ENCODE measurements at regions not wholly inside any gene's neighbourhood (a gene's known extent, or its start where the extent isn't known, plus 50 kb on each side); places are given as distances from the start of the nearest gene placed in this dataset.
"Not testable (repeated sequence)": the region's sequence is repeated elsewhere in the genome, so short reads cannot be mapped to it uniquely, and the experiment has no call there.

DNA sequence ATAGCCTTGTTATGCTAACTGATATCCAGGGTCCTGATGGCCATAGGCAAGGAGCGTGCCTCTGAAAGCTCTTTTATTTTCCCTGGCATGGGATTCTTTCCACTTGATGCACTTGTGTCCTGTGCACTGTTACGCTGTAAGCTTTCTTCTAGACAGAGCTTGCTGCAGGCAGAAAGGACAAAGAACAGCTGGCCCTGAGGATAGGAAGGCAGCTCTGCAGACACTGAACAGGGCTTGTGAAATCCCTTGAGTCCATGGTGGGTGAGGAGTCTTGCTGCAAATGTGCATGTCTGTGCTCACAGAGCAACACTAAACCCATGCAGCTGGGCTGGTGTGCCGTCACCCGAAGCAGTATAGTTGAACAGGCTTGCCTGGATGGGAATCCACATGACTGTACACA, 126.6 kb downstream of the AKAP11 start:
- no peak for DNase-seq (ENCODE audit: low spot score)

- no peak for DNase-seq (ENCODE audit: low spot score)
These were observed 128.4 kb downstream of the AKAP11 start for GRCh38 chr13:42400188-42400833.

GRCh38 chr13:42401376-42401775, 129.4 kb downstream of the AKAP11 start:
- no peak for DNase-seq (ENCODE audit: low spot score)

DNA sequence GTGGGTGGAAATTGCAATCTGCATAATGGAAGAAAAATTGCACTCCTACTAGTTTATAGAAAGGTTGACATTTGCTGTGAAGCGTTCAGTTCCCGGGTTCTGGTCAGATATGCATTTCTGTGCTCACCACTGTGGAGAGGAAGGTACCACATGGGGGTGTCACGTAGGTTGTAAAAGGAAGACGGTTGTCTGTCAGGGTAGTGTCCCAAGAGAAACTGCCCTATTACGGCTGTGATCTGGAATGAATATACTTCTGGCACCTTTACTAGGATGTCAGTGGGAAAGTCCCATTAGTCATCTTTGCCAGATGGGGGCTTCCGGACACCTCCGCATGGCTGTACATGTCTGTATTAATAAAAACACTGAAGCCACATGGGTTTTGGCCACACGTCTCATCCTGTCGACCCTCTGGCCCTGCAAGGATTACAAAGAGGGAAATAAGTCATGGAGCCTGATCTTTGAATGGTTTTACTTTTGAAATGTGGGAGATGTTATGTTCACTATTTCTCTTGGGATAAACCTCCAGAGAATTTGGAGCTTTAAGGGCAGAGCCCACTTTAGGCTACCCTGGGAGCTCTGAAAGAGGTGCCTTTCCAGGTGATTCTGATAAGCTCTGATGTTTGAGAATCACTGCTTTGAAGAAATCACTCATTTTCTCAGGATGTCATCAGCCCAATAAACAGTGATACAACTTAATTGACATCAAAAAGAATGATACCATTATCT, 133.9 kb downstream of the AKAP11 start:
- DNase-seq (ENCODE audit: low spot score), result peak; percentile 32

- DNase-seq (ENCODE audit: low spot score), result no peak
These were observed 137.1 kb downstream of the AKAP11 start for GRCh38 chr13:42409075-42409474.

DNA sequence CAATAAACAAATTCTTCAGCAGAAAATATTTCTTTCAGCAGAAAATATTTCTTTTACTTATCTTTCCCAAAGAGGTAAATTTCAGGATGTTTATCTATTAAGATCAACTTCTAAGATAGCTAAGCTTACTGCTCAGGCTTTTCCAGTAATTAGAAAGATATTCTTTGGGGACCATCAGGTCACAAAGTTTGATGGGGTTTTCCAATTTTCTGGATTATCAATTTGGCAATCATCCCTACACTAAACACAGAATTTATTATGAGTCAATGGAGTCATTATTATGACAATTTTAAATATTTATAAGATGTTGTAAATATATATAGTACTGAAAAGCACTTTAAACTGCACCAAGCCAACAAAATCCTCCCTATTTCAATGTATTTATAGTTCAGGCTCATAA, 137.6 kb downstream of the AKAP11 start:
- DNase-seq (ENCODE audit: low spot score), result no peak

DNA sequence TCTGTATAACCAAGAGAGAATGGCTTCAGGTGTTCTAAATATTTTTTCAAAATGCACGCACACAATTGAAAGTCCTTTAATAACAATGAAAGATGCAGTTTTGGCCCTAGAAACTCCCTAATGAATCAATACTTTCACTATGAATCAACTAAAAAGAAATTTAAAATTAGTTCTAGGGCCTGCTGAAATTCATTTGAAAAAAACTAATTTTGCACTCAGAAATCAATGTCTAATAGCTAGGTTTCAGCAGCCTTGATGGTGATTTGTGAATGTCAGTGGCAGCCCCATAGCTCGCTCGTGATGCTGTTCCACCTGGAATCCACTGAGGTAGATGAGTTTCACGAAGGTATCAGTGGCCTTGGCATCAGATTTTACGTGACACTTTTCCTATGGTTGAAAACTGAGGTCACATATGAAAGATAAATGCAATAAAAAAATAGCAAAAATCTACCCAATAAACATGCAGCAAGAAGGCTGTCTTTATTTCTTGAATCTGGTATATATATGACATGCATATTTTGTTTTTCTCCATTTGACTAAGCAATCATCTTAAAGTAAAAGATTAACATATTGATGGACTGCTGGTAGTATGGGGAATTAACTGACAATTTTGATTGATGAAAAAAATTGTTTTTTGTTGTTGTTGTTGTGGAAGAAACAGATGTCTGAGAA, 141.0 kb downstream of the AKAP11 start:
- DNase-seq (ENCODE audit: low spot score), result no peak

GRCh38 chr13:42413484-42413815, 141.5 kb downstream of the AKAP11 start:
- no peak for DNase-seq (ENCODE audit: low spot score)

DNA sequence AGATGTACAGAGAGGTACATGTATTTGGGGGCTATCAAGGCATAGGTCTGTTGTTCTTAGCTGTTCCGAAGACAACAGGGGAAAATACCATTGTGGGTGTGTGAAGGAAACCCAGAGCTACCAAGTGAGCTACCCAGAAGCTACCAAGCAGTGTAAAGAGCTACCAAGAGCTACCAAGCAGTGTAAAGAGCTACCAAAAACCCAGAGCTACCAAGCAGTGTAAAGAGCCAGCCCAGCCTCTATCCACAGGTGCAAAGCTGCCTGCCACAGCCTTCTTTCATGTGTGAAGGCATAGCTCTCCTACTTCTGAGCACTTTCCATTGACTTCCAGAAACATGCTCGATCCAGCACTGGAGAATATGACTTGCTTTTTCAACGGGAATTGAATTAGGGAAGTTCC, 145.7 kb downstream of the AKAP11 start:
- DNase-seq (ENCODE audit: low spot score), result no peak

DNA sequence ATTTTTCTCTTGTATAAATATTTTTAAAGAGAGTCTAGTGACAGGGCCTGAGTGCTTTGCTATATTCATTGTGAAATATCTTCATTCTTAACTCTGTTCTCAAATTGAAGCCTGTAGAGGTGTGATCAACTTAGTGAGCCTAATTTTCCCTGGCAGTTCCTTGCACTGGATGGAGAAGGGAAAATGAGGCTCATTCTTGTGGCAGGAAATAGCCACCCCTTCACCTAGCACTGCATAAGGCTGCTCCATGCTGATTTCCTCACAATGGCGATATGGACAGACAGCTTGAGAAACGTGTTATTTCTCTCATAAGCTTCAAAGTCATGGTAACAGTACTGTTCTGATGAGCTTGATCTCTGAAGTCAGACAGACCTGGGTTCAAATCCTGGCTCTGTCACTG, 146.2 kb downstream of the AKAP11 start:
- DNase-seq (ENCODE audit: low spot score), result no peak

DNA sequence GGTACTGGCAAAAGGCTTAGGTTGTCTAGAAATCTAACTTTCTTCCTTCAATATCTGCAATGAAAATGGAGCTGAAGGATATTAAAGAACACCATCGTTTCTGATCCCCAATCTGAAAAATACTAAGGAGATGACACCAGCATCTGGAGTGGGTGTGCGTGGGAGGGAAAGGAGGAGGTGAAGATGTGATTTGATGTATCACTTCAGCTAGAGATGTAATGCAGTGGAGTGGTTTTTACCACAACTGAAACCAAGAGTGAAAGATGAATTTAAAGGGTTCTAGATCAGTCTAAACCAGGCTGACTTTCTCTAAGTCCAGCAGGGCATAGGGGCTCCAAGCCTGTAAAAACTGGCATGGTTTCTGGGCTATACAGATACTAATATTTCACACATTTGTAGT, 148.4 kb downstream of the AKAP11 start:
- DNase-seq (ENCODE audit: low spot score), result no peak

- no peak for DNase-seq (ENCODE audit: low spot score)
These were observed 150.7 kb downstream of the AKAP11 start for GRCh38 chr13:42422681-42423080.

DNA sequence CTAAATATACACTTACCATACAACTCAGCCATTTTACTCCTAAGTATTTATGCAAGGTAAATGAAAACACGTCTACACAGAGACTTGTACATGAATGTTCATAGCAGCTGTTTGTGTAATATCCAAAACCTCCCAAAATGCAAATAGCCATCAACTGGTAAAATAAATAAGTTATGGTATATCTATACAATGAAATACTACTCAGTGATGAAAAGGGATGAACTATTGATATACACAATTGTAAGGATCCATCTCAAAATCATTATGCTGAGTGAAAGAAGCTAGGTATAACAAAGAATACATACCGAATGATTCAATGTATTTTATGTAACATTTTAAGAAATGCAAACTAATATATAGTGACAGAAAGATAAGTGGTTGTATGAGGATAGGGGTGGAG, 149.8 kb upstream of the TNFSF11 start:
- no peak for DNase-seq (ENCODE audit: low spot score)

- no peak for DNase-seq (ENCODE audit: low spot score)
These were observed 128.6 kb upstream of the TNFSF11 start for GRCh38 chr13:42445354-42445753.

GRCh38 chr13:42446597-42446996, 127.4 kb upstream of the TNFSF11 start:
- not testable (repeated sequence) for DNase-seq (ENCODE audit: low spot score)

- DNase-seq (ENCODE audit: low spot score), result no peak
These were observed 120.8 kb upstream of the TNFSF11 start for GRCh38 chr13:42453091-42453645.

- DNase-seq (ENCODE audit: low spot score), result no peak
These were observed 119.2 kb upstream of the TNFSF11 start for GRCh38 chr13:42454749-42455148.

- no peak for DNase-seq (ENCODE audit: low spot score)
These were observed 115.8 kb upstream of the TNFSF11 start for GRCh38 chr13:42458193-42458592.

DNA sequence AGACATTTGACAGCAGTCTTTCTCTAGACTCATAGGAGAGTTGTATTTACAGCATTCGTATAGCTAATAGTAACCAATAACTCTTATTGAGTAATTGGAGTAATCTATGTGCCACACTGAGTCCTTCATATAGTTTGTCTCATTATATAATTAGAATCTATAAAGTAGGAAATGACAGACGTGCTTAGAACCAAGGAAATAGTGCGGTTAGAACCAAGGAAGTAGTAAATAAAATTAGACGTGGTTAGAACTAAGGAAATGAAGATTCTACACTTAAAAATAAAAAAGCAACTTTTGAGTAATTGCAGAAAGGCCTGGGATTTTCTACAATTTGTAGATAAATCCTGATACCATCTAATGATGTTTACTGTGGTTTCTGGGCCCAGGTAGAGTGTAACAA, 107.8 kb upstream of the TNFSF11 start:
- DNase-seq (ENCODE audit: low spot score), result no peak

DNA sequence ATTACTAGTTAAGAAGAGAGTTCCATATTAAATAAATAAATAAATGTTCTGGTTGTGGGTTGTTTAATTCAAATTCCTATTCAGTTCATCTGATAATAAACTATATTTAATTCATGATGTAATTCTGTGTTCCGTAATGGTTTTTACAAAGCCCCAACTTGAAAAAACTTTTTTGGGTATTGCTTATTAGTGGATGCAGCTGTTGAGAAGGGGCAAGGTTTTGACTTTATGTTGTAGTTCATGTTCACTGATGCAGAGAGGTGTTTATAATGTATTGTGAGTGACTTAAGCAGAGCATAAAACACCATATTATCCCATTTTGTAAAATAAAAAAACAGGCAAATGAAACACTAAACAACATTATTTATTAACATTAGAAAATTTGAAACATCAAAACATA, 107.3 kb upstream of the TNFSF11 start:
- DNase-seq (ENCODE audit: low spot score), result no peak

DNA sequence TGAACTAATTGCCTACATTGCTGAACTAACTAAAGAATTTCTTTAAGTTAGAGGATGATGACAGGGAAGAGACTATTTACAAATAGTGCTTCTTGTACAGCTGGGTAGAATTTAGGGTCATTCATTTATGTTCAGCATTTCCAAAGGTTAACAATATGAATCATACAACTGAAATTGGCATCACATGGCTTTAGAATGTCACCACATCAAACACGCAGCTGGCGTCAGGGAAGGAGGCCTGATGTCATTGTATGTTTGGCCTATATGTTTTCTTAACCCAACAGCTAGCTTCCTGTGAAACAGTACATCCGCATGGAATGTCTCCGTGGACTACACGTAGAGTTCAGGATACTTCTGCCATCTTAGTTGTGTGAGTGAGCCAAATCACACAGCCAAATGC, 99.0 kb upstream of the TNFSF11 start:
- DNase-seq (ENCODE audit: low spot score), result no peak

GRCh38 chr13:42477596-42478190, 96.3 kb upstream of the TNFSF11 start:
- no peak for DNase-seq (ENCODE audit: low spot score)

All from CD4-positive, alpha-beta T cell treated with Interleukin-6 at 100 ng/mL for 8 hours (primary cell).